Stimulated activated naive CD8-positive, alpha-beta T cell treated with anti-CD3 and anti-CD28 coated beads, Interleukin-15, Interleukin-2, amounts not matched to agents 100 ng/mL and 50 ng/mL, for 24 hours (primary cell): ENCODE measurements at regions not wholly inside any gene's neighbourhood (a gene's known extent, or its start where the extent isn't known, plus 50 kb on each side); places are given as distances from the start of the nearest gene placed in this dataset.

Experiments
- H3K27ac Mint-ChIP-seq: one replicate; pipeline ENCODE4 v1.8.0; 2021; ENCODE audit warnings: mild to moderate bottlenecking, mixed read lengths
- H3K27me3 Mint-ChIP-seq: one replicate; pipeline ENCODE4 v1.8.0; 2021; ENCODE audit warnings: mixed read lengths
- H3K36me3 Mint-ChIP-seq: one replicate; pipeline ENCODE4 v1.8.0; 2021; ENCODE audit warnings: low read depth, mixed read lengths
- H3K4me1 Mint-ChIP-seq: one replicate; pipeline ENCODE4 v1.8.0; 2021; ENCODE audit warnings: low read depth, mixed read lengths
- H3K4me3 Mint-ChIP-seq: one replicate; pipeline ENCODE4 v1.8.0; 2021; ENCODE audit warnings: mild to moderate bottlenecking, mixed read lengths
- H3K9me3 Mint-ChIP-seq: one replicate; pipeline ENCODE4 v1.8.0; 2021; ENCODE audit warnings: mixed read lengths

GRCh38 chr3:27840807-27841594 lies 118.9 kb upstream of the EOMES start:
- H3K27me3 Mint-ChIP-seq = no peaks in the 10 kb centered on the region
- H3K4me1 Mint-ChIP-seq = peaks cover 16% of the 10 kb centered on the region
- H3K9me3 Mint-ChIP-seq = peaks cover 4% of the 10 kb centered on the region
- H3K36me3 Mint-ChIP-seq = no peaks in the 10 kb centered on the region
- no peak overlapping the region for H3K4me3 Mint-ChIP-seq
- H3K27ac Mint-ChIP-seq = no peak overlapping the region

GRCh38 chr3:27844052-27844675 lies 122.0 kb upstream of the EOMES start:
- Mint-ChIP-seq H3K27ac (no peak overlapping the region), H3K4me1 (peaks cover 26% of the 10 kb centered on the region), H3K27me3 (no peaks in the 10 kb centered on the region), H3K4me3 (no peak overlapping the region), H3K9me3 (peaks cover 4% of the 10 kb centered on the region), H3K36me3 (no peaks in the 10 kb centered on the region)

- H3K36me3 Mint-ChIP-seq = peaks cover 3% of the 10 kb centered on the region
- no peaks in the 10 kb centered on the region for H3K27me3 Mint-ChIP-seq
- H3K27ac Mint-ChIP-seq = no peak overlapping the region
- peaks cover 7% of the 10 kb centered on the region for H3K9me3 Mint-ChIP-seq
- peaks cover 26% of the 10 kb centered on the region for H3K4me1 Mint-ChIP-seq
- H3K4me3 Mint-ChIP-seq = no peak overlapping the region
Measured at GRCh38 chr3:27847697-27848096, 125.6 kb upstream of the EOMES start.

- Mint-ChIP-seq H3K4me3 (no peak overlapping the region), H3K36me3 (peaks cover 9% of the 10 kb centered on the region), H3K27ac (no peak overlapping the region), H3K4me1 (peaks cover 15% of the 10 kb centered on the region), H3K27me3 (no peaks in the 10 kb centered on the region), H3K9me3 (peaks cover 13% of the 10 kb centered on the region)
Measured at GRCh38 chr3:27848826-27849225, 126.7 kb upstream of the EOMES start.

- Mint-ChIP-seq H3K4me1 (peaks cover 31% of the 10 kb centered on the region), H3K9me3 (no peaks in the 10 kb centered on the region), H3K27ac (no peak overlapping the region), H3K36me3 (no peaks in the 10 kb centered on the region), H3K4me3 (no peak overlapping the region), H3K27me3 (no peaks in the 10 kb centered on the region)
Measured at GRCh38 chr3:27859821-27860220, 137.7 kb upstream of the EOMES start.

GRCh38 chr3:27861046-27862036 lies 139.2 kb upstream of the EOMES start:
- Mint-ChIP-seq H3K4me3 (no peak overlapping the region), H3K4me1 (peaks cover 31% of the 10 kb centered on the region), H3K27ac (peak overlapping the region; percentile 18)

GRCh38 chr3:27865731-27866130 lies 143.6 kb upstream of the EOMES start:
- Mint-ChIP-seq H3K27me3 (no peaks in the 10 kb centered on the region), H3K27ac (no peak overlapping the region), H3K4me3 (no peak overlapping the region), H3K4me1 (peaks cover 20% of the 10 kb centered on the region), H3K36me3 (peaks cover 6% of the 10 kb centered on the region), H3K9me3 (peaks cover 30% of the 10 kb centered on the region)

More at GRCh38 chr3:27861046-27862036, 139.2 kb upstream of the EOMES start:
- Mint-ChIP-seq H3K36me3 (no peaks in the 10 kb centered on the region), H3K9me3 (no peaks in the 10 kb centered on the region), H3K27me3 (no peaks in the 10 kb centered on the region)

- Mint-ChIP-seq H3K27me3 (no peaks in the 10 kb centered on the region), H3K36me3 (peaks cover 6% of the 10 kb centered on the region), H3K27ac (no peak overlapping the region), H3K9me3 (peaks cover 35% of the 10 kb centered on the region), H3K4me1 (no peaks in the 10 kb centered on the region), H3K4me3 (no peak overlapping the region)
Measured at GRCh38 chr3:27869152-27869551, 147.0 kb upstream of the EOMES start.

- H3K4me1 Mint-ChIP-seq = peaks cover 50% of the 10 kb centered on the region
- no peak overlapping the region for H3K4me3 Mint-ChIP-seq
- H3K9me3 Mint-ChIP-seq = no peaks in the 10 kb centered on the region
- no peaks in the 10 kb centered on the region for H3K36me3 Mint-ChIP-seq
- peak overlapping the region; percentile 47 for H3K27ac Mint-ChIP-seq
- no peaks in the 10 kb centered on the region for H3K27me3 Mint-ChIP-seq
Measured at GRCh38 chr3:27877061-27878013, 155.2 kb upstream of the EOMES start.

- Mint-ChIP-seq H3K27me3 (no peaks in the 10 kb centered on the region), H3K4me3 (no peak overlapping the region), H3K9me3 (no peaks in the 10 kb centered on the region), H3K36me3 (no peaks in the 10 kb centered on the region), H3K27ac (peak overlapping the region; percentile 47), H3K4me1 (peaks cover 53% of the 10 kb centered on the region)
Measured at GRCh38 chr3:27878014-27878383, 155.9 kb upstream of the EOMES start.

GRCh38 chr3:27880969-27881892 lies 159.1 kb upstream of the EOMES start:
- Mint-ChIP-seq H3K36me3 (no peaks in the 10 kb centered on the region), H3K4me3 (peak overlapping the region; percentile 86), H3K27ac (peak overlapping the region; percentile 83), H3K9me3 (no peaks in the 10 kb centered on the region), H3K4me1 (peaks cover 63% of the 10 kb centered on the region), H3K27me3 (no peaks in the 10 kb centered on the region)

- Mint-ChIP-seq H3K36me3 (no peaks in the 10 kb centered on the region), H3K4me1 (peaks cover 55% of the 10 kb centered on the region), H3K9me3 (peaks cover 4% of the 10 kb centered on the region), H3K27ac (no peak overlapping the region), H3K4me3 (no peak overlapping the region), H3K27me3 (no peaks in the 10 kb centered on the region)
Measured at GRCh38 chr3:27883266-27883665, 161.1 kb upstream of the EOMES start.

- Mint-ChIP-seq H3K36me3 (no peaks in the 10 kb centered on the region), H3K4me1 (peaks cover 36% of the 10 kb centered on the region), H3K9me3 (peaks cover 4% of the 10 kb centered on the region), H3K27ac (no peak overlapping the region), H3K27me3 (no peaks in the 10 kb centered on the region), H3K4me3 (no peak overlapping the region)
Measured at GRCh38 chr3:27885641-27886040, 163.5 kb upstream of the EOMES start.
